WERI-Rb-1 (cell line): ENCODE measurements at regions not wholly inside any gene's neighbourhood (a gene's known extent, or its start where the extent isn't known, plus 50 kb on each side); places are given as distances from the start of the nearest gene placed in this dataset.

ENCODE experiments used
- DNase-seq: peaks from one replicate; pipeline ENCODE4 v3.0.0-alpha.2; 2020
- H3K27ac ChIP-seq: fragments of 250-450 bp; sonication (Bioruptor Pico); 2 replicates; pipeline ENCODE4 v1.5.1; 2020; ENCODE audit warnings: mild to moderate bottlenecking, moderate library complexity
- H3K27me3 ChIP-seq: fragments of 250-450 bp; sonication (Bioruptor Pico); 2 replicates; pipeline ENCODE4 v1.5.1; 2021; ENCODE audit warnings: mild to moderate bottlenecking, low read depth, moderate library complexity; ENCODE audit not compliant: insufficient read depth, severe bottlenecking
- H3K36me3 ChIP-seq: fragments of 250-450 bp; sonication (Bioruptor Pico); 2 replicates; pipeline ENCODE4 v1.5.1; 2020; ENCODE audit warnings: mild to moderate bottlenecking, moderate library complexity
- H3K4me3 ChIP-seq: 2 replicates; pipeline ENCODE4 v1.5.1; 2011; ENCODE audit warnings: low read depth, mild to moderate bottlenecking, control low read depth, low read length
- H3K9me3 ChIP-seq: fragments of 250-450 bp; sonication (Bioruptor Pico); 2 replicates; pipeline ENCODE4 v1.5.1; 2021; ENCODE audit warnings: mild to moderate bottlenecking, moderate library complexity; ENCODE audit not compliant: severe bottlenecking
- CTCF ChIP-seq: IDR thresholded peaks from 2 replicates; pipeline ENCODE4 v1.5.1; 2011; ENCODE audit warnings: low read depth, mild to moderate bottlenecking, control low read depth, inconsistent platforms, low read length

- H3K27ac ChIP-seq, result no peak overlapping the region
- no peaks in the 10 kb centered on the region for H3K9me3 ChIP-seq
- no peak overlapping the region for H3K4me3 ChIP-seq
- no peak for DNase-seq
- H3K36me3 ChIP-seq, result no peaks in the 10 kb centered on the region
- no peak for TF ChIP-seq CTCF
- H3K27me3 ChIP-seq, result no peaks in the 10 kb centered on the region
Measured at GRCh38 chr9:99601571-99602111, 220.0 kb upstream of the NR4A3 start.

GRCh38 chr9:99602854-99603253 lies 218.8 kb upstream of the NR4A3 start:
- TF ChIP-seq CTCF, result no peak
- Histone ChIP-seq H3K27me3 (no peaks in the 10 kb centered on the region), H3K4me3 (no peak overlapping the region), H3K9me3 (no peaks in the 10 kb centered on the region), H3K36me3 (no peaks in the 10 kb centered on the region), H3K27ac (no peak overlapping the region)
- no peak for DNase-seq

- H3K27ac ChIP-seq, result no peak overlapping the region
- H3K27me3 ChIP-seq, result no peaks in the 10 kb centered on the region
- TF ChIP-seq CTCF, result no peak
- H3K9me3 ChIP-seq, result no peaks in the 10 kb centered on the region
- DNase-seq, result no peak
- no peaks in the 10 kb centered on the region for H3K36me3 ChIP-seq
- H3K4me3 ChIP-seq, result no peak overlapping the region
Measured at GRCh38 chr9:99605016-99605743, 216.5 kb upstream of the NR4A3 start.

- TF ChIP-seq CTCF, result no peak
- Histone ChIP-seq H3K36me3 (no peaks in the 10 kb centered on the region), H3K27me3 (no peaks in the 10 kb centered on the region), H3K27ac (no peak overlapping the region), H3K9me3 (no peaks in the 10 kb centered on the region), H3K4me3 (no peak overlapping the region)
- no peak for DNase-seq
Measured at GRCh38 chr9:99606296-99606695, 215.4 kb upstream of the NR4A3 start.

GRCh38 chr9:99606957-99607356 lies 214.7 kb upstream of the NR4A3 start:
- Histone ChIP-seq H3K9me3 (no peaks in the 10 kb centered on the region), H3K4me3 (no peak overlapping the region), H3K27me3 (no peaks in the 10 kb centered on the region), H3K36me3 (no peaks in the 10 kb centered on the region), H3K27ac (no peak overlapping the region)
- no peak for TF ChIP-seq CTCF
- no peak for DNase-seq
